ENCODE measurements at regions not wholly inside any gene's neighbourhood (a gene's known extent, or its start where the extent isn't known, plus 50 kb on each side); places are given as distances from the start of the nearest gene placed in this dataset.
"Not testable (repeated sequence)": the region's sequence is repeated elsewhere in the genome, so short reads cannot be mapped to it uniquely, and the experiment has no call there.

DNA sequence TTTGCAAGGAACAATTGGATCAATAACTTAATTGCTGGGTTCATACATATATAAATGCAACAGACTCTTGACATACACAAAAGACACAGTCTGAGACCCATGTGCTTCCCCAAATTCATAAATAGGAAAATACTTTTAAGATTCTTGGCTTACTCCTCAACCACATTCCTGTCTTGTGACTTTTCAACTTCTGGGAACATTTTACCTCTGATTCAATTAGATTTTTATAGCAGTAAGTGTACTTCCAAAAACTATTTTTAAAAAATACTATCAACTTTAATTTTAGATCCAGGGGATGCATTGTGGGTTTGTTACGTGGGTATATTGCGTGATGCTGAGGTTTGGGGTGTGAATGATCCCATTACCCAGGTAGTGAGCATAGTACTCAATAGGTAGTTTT is 406.7 kb downstream of the RPS6KC1 start:
- H4K20me1 ChIP-seq (ENCODE audit: insufficient read depth, low read length), result no peaks in the 10 kb centered on the region
- no peak for DNase-seq (ENCODE audit: low spot score)
- no peaks in the 10 kb centered on the region for H3K79me2 ChIP-seq (ENCODE audit: insufficient read depth, low read depth, low read length)
- H3K4me2 ChIP-seq (ENCODE audit: low read length), result no peak overlapping the region
- TF ChIP-seq, protein P1, sequence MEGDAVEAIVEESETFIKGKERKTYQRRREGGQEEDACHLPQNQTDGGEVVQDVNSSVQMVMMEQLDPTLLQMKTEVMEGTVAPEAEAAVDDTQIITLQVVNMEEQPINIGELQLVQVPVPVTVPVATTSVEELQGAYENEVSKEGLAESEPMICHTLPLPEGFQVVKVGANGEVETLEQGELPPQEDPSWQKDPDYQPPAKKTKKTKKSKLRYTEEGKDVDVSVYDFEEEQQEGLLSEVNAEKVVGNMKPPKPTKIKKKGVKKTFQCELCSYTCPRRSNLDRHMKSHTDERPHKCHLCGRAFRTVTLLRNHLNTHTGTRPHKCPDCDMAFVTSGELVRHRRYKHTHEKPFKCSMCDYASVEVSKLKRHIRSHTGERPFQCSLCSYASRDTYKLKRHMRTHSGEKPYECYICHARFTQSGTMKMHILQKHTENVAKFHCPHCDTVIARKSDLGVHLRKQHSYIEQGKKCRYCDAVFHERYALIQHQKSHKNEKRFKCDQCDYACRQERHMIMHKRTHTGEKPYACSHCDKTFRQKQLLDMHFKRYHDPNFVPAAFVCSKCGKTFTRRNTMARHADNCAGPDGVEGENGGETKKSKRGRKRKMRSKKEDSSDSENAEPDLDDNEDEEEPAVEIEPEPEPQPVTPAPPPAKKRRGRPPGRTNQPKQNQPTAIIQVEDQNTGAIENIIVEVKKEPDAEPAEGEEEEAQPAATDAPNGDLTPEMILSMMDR (conservative IDR thresholded peaks at IDR 0.05; ENCODE audit: low read length), result no peak
- TF ChIP-seq EZH2phosphoT487 (IDR thresholded peaks at IDR 0.05; ENCODE audit: borderline replicate concordance, low read depth, low read length), result no peak
- no peak overlapping the region for H3K4me3 ChIP-seq (ENCODE audit: low read depth, low read length, poor library complexity, severe bottlenecking)
- no peaks in the 10 kb centered on the region for H3K36me3 ChIP-seq (ENCODE audit: insufficient read depth, low read length)
- intact Hi-C loops (cut with micrococcal nuclease; ENCODE audit: unreplicated experiment), result no loop called here
- no peak overlapping the region for H3K27ac ChIP-seq (ENCODE audit: low read depth, low read length, poor library complexity, severe bottlenecking)
- H2AFZ ChIP-seq (ENCODE audit: low read length), result no peak overlapping the region
- H3K9me2 ChIP-seq (ENCODE audit: insufficient read depth, low read length), result no peaks in the 10 kb centered on the region
- H3K9me3 ChIP-seq (ENCODE audit: low read length), result no peaks in the 10 kb centered on the region
- POLR2A ChIA-PET, result no interaction called here
- H3K4me1 ChIP-seq (ENCODE audit: insufficient read depth, low read length, poor library complexity, severe bottlenecking), result no peaks in the 10 kb centered on the region
- no TSS peak for BruUV-seq (replicated peaks)
- CTCF ChIA-PET (ENCODE audit: unreplicated experiment), result no interaction called here

DNA sequence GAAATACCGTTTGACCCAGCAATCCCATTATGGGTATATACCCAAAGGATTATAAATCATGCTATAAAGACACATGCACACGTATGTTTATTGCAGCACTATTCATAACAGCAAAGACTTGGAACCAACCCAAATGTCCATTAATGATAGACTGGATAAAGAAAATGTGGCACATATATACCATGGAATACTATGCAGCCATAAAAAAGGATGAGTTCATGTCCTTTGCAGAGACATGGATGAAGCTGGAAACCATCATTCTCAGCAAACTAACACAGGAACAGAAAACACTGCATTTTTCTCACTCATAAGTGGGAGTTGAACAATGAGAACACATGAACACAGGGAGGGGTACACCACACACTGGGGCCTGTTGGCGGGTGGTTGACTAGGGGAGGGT is 411.3 kb downstream of the RPS6KC1 start:
- H3K4me2 ChIP-seq (ENCODE audit: low read length); H3K9me3 ChIP-seq (ENCODE audit: low read length); H3K9me2 ChIP-seq (ENCODE audit: insufficient read depth, low read length); POLR2A ChIA-PET; H3K36me3 ChIP-seq (ENCODE audit: insufficient read depth, low read length); H3K4me3 ChIP-seq (ENCODE audit: low read depth, low read length, poor library complexity, severe bottlenecking); BruUV-seq (replicated peaks); H3K27ac ChIP-seq (ENCODE audit: low read depth, low read length, poor library complexity, severe bottlenecking); CTCF ChIA-PET (ENCODE audit: unreplicated experiment); H2AFZ ChIP-seq (ENCODE audit: low read length); H4K20me1 ChIP-seq (ENCODE audit: insufficient read depth, low read length); DNase-seq (ENCODE audit: low spot score); intact Hi-C loops (cut with micrococcal nuclease; ENCODE audit: unreplicated experiment); H3K79me2 ChIP-seq (ENCODE audit: insufficient read depth, low read depth, low read length); H3K4me1 ChIP-seq (ENCODE audit: insufficient read depth, low read length, poor library complexity, severe bottlenecking): not testable (repeated sequence)

DNA sequence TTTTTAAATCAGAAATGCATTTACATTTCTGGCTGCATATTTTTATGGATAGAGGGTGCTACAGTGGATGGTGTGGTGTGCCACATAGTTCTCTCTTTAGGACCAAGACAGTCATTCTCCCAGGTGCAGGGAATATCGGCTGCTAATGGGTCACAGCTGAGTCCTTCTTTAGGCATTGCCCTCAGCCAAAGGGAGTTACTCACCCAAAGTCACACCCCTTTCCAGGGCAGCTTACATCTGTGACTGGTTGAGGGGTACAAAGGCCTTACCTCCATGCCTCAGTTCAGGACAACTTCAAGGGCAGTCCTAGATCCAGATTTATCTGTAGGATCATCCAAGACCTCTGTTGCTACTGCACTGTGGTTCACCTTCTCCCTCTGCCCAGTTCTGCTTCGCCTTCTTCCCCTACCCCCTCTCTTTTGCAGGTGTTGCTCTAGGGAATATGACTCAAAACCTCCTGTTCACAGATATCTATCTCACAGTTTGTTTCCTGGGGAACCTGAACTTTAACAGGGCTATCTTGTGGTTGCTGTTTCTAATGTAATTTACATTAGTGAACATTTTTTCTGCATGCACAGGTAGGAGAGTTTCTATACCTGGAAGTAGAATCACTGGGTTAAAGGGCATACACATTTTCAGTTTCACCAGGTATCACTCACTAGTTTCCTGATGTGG is 413.9 kb downstream of the RPS6KC1 start:
- no peak overlapping the region for H3K4me2 ChIP-seq (ENCODE audit: low read length)
- DNase-seq (ENCODE audit: low spot score), result no peak
- TF ChIP-seq EZH2phosphoT487 (IDR thresholded peaks at IDR 0.05; ENCODE audit: borderline replicate concordance, low read depth, low read length), result no peak
- TF ChIP-seq, protein P1 (conservative IDR thresholded peaks at IDR 0.05; ENCODE audit: low read length), result no peak
- H3K27ac ChIP-seq (ENCODE audit: low read depth, low read length, poor library complexity, severe bottlenecking), result no peak overlapping the region
- no peaks in the 10 kb centered on the region for H3K79me2 ChIP-seq (ENCODE audit: insufficient read depth, low read depth, low read length)
- no TSS peak for BruUV-seq (replicated peaks)
- no peaks in the 10 kb centered on the region for H3K4me1 ChIP-seq (ENCODE audit: insufficient read depth, low read length, poor library complexity, severe bottlenecking)
- H2AFZ ChIP-seq (ENCODE audit: low read length), result no peak overlapping the region
- no peaks in the 10 kb centered on the region for H3K9me2 ChIP-seq (ENCODE audit: insufficient read depth, low read length)
- H3K9me3 ChIP-seq (ENCODE audit: low read length), result no peaks in the 10 kb centered on the region
- H3K36me3 ChIP-seq (ENCODE audit: insufficient read depth, low read length), result no peaks in the 10 kb centered on the region
- H4K20me1 ChIP-seq (ENCODE audit: insufficient read depth, low read length), result no peaks in the 10 kb centered on the region
- intact Hi-C loops (cut with micrococcal nuclease; ENCODE audit: unreplicated experiment), result no loop called here
- POLR2A ChIA-PET, result interaction anchor here (0.7 kb wide), 1 partner anchor 100 kb away, joined by 3 read pairs; no protein-coding TSS in a partner anchor
- H3K4me3 ChIP-seq (ENCODE audit: low read depth, low read length, poor library complexity, severe bottlenecking), result no peak overlapping the region
- CTCF ChIA-PET (ENCODE audit: unreplicated experiment), result no interaction called here
